Left renal pelvis (tissue), 4 donors: ENCODE measurements at regions not wholly inside any gene's neighbourhood (a gene's known extent, or its start where the extent isn't known, plus 50 kb on each side); places are given as distances from the start of the nearest gene placed in this dataset.

ENCODE experiments used
- DNase-seq, 4 donors: peaks; one replicate each; pipeline ENCODE4 v3.0.0-alpha.2; 2013; ENCODE audit warnings: low read depth in 4 of 4, low spot score in 3 of 4

DNA sequence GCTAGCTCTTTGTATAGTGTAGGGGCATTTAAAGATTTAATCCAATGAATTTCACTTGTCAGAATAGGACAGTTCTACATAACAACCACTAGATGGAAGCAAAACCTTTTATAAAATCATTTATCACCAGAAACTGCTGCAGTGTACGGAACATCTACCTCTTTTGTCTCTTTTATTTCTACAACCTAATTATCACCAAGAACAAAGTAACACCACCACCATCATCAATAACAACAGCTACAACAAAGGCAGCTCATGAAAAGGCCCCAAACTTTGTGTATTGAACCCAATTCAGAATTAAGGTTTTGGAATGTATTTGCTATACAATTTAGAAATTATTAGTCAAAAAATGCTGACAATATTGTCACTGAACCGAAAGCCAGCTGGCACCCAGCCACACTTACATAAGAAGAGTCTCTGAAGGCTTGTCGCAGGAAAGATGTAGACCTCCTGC is 260.9 kb upstream of the RPS6KA3 start:
- no peak for DNase-seq

DNA sequence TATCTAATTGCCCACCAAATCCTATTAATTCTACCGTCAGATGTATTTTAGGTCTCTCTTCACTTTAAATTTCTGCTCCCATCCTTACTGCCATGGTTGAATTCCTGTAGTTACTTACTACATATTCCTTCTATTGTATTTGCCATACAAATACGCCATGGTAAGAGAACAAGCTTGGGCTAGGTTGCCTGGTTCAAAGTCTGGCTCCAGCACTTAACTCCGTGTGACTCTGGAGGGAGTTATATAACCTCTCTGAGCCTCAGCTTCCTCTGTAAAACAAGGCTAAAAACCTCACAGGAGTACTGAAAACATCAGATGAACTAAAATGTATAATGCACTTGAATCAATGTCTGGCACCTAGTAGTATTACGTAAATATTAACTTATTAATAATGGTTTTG is 260.3 kb upstream of the RPS6KA3 start:
- DNase-seq, result no peak

DNA sequence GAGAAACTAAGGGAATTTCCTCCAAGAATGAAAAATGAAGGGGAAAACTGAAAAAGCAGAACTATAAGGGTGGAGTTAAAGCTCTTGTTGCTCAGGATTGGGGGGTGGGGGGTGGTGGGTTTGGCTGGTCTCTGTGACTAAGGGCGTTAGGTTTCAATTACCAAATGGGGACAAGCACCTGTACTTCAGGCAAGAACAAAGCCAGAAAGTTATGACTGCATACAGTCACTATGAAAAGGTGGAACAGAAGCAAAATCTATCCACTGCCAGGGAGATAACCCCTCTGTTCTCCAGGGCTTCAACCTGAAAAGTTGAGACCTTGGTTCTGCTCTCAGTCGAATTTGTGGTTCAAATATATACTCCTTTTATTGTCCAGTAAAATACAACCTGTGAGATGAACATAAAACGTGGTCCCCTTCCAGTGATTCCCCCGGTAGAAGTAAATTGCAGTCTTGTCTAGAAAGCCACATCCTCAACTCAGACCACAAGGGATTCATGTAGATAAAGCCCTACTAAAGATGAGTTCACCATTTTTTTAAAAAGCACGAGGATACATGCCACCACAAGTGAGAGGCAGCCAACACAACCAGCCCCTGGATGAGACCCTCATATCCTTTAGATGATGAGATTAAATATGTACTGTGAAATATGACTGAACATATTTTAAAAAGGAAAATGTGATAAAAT is 257.1 kb upstream of the RPS6KA3 start:
- no peak for DNase-seq

DNA sequence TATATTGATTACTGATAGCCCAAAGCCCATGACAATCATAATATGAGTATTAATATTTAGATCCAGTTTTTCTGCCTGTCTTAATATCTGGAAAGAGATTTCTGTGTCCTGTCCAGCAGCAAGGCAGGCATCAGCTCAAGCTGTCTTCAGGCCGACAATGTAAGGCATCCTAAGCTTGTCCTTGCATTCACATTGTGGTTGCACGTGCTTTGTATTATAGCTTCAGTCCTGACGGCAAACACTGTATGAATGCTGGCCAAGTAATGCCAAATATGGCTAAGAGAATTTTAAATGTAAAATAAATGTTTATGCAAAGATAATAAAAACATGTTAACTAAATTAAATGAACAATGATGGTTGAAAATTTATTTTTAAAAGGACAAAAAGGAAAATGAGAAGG is 255.7 kb upstream of the RPS6KA3 start:
- DNase-seq, result no peak

DNA sequence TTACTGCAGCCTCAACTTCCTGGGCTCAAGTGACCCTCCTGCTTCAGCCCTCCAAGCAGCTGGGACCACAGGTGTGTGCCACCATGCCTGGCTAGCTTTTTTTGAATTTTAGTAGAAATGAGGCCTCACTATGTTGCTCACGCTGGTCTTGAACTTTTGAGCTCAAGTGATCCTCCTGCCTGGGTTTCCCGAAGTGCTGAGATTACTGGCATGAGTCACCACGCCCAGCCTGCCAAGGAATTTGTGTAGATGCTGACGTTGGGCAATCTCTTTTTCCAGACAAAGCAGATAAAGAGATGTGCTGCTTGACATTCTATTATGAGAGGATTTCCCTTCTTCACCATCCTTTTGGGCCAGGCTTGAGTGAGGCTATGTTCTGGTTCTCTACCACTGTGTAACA is 254.5 kb upstream of the RPS6KA3 start:
- DNase-seq, result no peak

DNA sequence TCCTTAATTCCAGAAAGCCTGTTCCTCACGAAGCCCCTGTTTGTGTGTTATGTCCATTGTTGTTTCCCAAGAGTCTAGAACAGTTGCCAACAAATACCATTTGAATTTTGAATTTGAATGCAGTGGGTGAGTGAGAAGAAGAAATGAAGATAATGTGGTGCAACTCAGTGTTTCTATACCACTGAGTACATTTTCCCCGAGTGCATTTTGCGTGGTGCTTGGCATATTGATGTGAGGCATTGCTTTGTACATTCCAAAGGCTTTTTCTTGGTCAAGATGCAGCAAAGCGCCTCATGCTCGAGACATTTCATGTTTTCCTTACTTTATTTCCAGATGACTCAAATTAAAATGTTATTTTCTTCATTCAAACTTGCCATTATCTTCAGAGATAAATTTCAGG is 253.1 kb upstream of the RPS6KA3 start:
- DNase-seq, result no peak

DNA sequence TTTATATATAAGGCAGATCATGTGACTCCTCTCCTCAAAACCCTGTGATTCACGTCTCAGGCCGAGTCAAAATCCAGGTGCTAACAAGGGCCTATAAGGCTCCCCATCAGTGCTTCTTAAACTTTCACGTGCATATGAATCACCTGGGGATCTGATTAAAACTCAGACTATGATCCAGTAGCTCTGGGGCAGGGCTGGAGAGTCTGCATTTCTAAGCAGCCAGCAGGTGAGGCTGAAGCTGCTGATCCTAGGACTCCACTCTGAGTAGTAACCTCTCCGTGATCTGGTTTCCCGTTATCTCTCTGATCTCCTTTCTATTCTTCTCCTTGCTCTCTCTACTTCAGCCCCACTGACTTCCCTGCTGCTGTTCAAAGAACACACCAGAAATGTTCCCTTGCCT is 252.4 kb upstream of the RPS6KA3 start:
- DNase-seq, result no peak

DNA sequence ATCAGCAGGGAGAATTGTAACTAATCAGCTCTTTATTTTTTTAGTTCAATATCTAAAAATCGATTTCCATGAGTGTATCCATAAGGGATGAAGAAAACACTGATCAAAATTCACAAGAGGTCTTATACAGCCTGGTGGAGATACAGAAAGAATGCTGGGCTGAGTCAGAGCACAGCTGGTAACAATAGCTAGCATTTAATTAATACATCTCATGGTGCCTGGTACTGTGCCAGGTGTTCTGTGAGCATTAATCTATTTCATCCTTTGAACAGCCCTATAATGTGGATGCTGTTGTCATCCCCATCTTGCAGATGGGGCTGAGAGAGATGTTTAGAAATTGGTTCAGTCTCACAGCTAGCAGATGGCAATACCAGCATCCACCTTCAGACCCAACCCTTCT is 250.9 kb upstream of the RPS6KA3 start:
- no peak for DNase-seq

DNA sequence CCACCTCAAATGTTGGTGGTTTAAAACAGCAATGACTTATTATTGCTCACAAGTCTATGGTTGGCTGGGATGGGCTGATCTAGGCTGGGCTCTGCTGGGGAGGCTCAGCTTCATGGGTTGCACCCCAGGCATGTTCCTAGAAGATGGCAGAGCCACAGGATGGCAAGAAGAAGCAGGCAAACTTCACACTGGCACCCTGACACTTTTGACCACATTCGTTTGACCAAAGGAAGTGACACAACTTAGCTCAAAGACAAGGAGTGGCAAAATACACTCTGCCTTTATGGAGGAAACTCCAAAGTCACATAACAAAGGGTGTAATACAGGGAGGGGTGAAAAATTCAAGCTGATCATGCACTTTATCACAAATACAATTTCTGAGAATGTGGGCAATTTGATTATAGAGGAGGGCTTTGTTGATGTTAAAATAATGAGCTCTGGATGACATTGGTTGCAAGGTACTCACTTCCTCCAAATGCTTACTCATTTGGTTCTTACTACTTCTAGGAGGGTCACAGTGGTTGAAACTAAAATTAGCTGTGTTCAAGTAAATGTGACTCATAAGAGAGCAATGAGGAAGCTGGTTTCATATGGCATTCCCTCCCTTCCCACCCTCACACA is 249.2 kb upstream of the RPS6KA3 start:
- DNase-seq, result no peak

DNA sequence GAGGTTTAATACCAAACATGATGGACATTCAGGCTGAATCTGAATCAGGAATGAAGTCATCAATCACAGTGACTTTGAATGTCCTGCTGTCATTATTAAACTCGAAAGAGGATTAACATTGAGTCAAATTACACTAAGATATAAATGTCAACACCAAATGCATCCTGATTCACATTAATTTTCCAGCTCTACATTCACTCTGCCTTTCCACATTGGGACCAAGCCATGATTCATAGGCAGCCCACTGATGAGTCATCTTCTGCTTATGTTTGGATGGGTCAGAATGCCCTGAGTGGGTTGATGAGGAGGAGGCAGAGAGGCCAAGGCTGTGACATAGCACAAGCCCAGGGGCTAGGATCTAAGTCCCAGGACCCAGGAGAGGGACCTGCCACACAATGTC is 247.6 kb upstream of the RPS6KA3 start:
- no peak for DNase-seq

DNA sequence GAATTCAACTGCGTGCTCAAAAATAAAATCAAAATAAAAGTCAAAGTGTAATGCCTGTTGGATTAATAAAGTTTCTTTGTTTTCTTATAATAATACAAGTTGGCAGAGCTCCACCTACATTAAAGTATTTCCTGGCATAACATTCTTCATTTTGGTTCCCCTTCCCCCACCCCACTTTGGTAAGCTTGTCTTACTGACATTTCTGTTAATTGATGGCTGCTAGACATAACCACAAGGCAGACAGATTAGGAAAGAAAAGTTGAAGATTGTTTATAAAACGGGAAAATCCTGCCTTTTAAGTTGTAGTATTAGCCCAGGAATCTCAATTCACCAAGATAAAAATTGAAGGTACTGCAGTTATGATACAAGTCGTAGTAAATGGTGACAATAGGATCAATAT is 246.5 kb upstream of the RPS6KA3 start:
- DNase-seq, result no peak

DNA sequence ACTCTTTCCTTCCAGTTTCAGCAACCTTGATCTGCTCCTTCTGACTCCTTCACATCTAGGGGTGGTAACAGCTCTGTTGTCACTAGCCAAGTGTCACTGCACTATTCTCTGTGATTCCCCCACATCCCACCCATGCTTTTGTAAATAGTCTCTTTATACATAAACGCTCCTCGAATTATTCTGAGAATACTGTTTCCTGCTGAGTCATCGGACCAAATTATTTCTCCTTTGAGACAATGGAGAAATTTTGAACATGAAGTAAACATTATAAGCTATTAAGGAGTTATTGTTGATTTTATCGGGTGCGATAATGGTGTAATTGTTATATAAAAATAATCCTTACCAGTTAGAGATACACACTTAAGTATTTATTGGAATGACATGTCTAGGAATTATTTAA is 245.1 kb upstream of the RPS6KA3 start:
- no peak for DNase-seq

DNA sequence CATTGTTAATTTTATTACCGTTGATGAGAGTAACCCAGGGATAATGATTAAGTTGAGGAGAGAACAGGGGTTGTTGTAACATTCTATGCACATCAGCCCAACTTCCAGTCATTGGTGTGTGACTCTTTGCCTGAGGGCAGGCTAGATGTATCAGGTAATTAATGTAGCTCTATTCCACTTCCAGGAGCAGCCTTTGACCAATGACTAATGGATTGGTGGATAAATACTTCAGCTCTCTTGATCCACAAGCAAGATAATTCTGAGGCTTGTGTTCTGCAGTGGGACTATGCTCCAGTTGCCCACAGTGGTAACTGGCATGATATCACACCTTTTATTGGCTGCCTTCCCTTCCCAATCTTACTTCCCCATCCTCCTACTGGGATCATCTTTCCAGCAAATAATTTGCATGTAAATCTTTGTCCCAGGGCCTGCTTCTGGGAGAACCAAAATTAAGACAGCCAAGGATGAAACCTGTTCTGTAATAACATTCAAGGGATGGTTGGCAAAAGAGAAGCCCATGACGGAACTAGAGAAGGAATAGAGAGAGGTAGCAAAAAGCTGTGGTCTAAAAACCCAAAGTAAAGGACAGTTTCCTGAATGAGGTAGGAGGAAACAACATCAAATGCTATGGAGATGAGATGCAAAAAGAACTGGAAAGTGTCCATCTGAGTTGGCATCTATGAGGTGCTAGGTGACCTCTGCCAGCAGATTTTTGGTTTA is 241.4 kb upstream of the RPS6KA3 start:
- no peak for DNase-seq

DNA sequence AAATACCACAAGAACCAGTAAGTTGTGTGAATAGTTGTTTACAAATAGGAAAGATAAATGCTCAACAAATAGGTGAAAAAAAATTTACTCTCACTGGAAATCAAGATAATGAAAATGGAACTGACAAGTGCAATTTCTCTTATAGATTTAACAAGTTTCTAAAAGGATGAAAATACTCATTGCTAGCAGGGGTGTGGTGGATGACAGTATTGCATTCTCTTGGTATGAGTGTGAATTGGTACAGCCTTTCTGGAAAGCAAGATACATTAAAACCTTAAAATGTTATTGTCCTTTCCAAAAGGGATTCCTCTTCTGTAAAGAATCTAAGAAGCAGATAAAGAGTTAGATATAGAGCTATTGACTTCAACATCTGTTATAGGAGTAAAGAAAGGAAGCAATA is 240.0 kb upstream of the RPS6KA3 start:
- DNase-seq, result no peak

DNA sequence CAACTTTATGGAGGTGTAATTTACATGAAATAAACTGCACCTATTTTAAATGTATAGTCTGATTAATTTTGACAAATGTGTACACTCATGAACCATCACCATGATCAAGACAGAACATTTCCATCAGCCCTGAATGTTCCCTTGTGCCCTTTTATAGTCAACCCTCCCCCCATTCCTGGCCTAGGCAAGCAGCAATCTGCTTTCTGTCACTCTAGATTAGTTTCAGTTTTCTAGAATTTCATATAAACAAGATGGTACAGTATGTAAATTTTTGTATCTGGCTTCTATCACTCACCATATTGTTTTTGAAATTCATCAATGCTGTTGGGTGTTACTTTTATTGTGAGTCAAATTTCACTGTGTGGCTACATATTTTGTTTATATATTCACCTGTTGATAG is 234.2 kb upstream of the RPS6KA3 start:
- DNase-seq, result no peak

DNA sequence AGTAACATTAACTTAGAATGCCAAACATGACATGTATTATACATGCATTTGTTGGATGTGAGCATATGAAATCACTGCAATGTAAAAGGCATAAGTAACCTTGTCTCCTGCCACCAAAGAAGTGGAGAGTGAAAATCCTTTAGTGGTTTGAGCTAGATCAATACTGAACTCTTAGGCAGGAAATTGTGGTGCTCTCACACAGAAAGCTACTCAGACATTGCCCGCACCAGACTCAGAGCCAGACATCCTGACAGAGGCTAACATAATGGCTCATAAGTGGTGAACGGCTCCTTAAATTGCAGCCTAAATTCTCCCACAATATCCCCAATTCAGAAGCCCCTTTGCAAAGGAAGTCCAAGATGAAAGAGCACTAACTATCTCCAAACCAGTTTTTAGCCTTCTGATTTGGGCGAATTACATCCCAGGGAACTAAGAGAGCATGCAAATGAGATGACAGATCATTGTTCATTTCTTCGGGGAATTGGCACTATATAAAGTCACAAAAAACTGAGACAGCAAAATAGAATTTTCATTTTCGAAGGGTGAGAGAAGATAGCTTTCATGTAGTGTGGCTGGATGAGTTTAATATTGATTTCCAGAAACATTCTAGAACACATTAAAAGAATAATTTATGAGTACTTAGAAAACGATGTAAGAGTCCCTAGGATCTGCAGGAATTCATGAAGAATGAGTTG is 233.6 kb upstream of the RPS6KA3 start:
- DNase-seq, result no peak

DNA sequence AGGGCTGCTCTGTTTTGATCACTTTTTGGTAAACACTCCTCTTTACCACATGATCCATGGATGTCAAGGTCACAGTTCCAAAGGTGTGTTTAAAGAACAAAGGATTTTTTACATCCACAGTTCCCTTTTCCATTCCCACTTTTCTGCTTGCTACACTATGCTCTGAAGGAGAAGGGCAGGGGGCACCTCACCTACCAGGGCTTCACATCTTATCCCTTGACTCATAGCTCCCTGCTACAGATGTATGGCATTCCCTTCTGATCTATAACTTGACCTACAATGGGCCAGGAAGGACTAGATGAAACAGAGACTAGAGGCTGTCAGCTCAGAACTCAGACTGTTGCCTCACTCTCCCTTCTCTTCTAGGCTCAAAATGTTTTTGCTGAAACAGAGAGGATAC is 233.1 kb upstream of the RPS6KA3 start:
- DNase-seq, result no peak

DNA sequence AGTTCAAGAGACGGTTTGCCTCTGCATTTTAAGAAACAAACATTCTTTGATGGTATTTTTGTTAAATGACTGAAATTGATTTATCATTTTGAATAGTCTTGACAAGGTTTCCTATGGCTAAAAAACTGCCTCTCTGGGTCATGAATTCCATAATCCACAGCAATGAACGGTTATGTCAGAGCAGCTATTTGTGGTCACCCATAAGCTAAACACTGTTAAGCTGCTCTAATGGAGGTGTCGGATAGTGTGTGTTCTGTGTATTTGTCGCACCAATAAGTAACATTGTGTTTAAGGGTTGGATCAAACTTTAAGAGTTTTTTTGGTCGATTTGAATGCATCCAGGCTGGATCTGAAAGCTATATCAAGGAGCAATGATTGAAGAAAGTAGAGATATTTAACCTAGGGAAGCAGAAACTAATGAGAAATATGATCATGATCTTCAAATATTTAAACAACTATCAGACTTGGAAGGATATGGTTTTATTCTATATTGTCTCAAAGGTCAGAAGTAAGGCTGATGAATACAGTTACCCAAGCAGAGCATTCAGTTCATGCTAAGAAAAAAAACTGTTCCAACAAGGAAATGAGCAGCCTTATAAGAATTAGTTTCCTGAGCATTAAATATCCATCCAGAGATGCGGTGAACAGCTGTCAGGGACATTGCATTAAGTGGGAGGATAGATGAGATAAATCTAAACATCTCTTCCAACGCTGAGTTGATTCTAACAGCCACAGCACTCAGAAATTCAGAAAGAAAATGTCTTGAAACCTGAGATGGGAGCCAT is 232.3 kb upstream of the RPS6KA3 start:
- no peak for DNase-seq

DNA sequence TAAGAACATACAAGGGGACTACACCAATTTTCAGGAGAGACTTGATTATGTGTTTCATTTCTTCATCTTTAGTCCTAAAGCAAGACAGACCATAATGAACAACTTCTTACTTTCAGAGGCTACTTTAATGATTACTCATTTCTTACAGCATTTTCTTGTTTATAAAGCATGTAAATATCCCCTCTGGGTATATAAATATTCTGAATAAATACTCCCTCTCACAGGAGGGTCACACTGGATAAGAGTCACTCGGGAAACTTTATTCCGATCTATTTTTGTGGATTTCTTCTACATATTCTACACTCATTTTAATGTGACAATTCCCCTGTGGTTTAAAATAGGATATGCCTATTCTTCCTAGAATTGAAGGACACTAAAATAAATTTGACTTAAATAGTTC is 228.9 kb upstream of the RPS6KA3 start:
- DNase-seq, result no peak

DNA sequence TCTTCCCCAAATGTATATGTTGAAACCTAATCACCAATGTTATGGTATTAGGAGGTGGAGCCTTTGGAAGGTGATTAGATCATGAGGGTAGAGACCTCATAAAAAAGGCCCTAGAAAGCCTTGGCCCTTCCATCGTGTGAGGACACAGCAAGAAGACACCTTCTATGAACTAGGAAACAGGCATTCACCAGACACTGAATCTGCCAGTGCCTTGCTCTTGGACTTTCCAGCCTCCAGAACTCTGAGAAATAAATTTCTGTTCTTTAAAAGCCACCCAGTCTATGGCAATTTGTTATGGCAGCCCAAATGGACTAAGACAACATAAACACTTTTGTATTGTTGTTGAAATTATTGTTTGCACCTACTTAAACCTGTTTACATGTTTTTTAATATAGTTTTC is 221.8 kb upstream of the RPS6KA3 start:
- DNase-seq, result no peak

DNA sequence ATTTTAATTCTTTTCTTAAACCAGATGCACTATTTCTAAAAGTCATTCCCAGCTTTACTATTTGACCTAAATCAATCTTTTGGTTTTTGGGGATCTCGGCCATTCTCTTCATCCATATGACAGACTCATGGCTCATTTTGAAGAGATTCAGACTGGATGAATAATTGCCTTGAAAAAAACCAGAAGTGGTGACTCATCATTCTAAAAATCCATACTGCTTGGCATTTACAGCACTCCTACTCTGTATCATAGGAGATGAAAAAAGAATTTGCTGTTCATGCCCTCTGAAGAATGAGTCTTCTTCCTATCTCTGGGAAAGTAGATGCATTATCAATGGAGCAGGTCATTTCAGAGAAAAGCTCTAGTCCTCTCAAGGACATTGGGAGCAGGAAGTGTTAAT is 220.5 kb upstream of the RPS6KA3 start:
- DNase-seq, result no peak
